HG02885 (cell line): ENCODE measurements at regions not wholly inside any gene's neighbourhood (a gene's known extent, or its start where the extent isn't known, plus 50 kb on each side); places are given as distances from the start of the nearest gene placed in this dataset.
"Not testable (repeated sequence)": the region's sequence is repeated elsewhere in the genome, so short reads cannot be mapped to it uniquely, and the experiment has no call there.

Source experiments
- ATAC-seq: cut with Tn5 transposase; IDR thresholded peaks from one replicate; pipeline ENCODE4 v1.9.1; 2021; ENCODE audit warnings: mild to moderate bottlenecking; ENCODE audit not compliant: unreplicated experiment, poor library complexity

DNA sequence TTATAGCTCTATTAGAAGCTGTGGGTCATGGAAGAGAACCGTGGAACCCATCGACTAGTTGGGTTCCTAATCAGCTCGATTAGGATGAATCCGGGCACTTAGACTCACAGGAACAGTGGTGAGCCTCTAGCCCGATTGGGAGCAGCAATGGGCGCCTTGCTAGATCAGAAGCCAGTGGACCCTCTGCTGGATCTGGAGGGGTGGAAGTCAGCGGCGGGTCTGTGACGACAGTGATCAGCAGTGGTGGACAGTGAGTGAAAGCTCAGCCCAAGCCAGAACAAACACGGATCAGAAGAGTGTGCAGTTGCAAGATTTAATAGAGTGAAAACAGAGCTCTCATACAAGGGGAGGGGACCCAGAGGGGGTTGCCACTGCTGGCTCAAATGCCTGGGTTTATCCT is 1170.2 kb downstream of the OTOL1 start:
- no peak for ATAC-seq

DNA sequence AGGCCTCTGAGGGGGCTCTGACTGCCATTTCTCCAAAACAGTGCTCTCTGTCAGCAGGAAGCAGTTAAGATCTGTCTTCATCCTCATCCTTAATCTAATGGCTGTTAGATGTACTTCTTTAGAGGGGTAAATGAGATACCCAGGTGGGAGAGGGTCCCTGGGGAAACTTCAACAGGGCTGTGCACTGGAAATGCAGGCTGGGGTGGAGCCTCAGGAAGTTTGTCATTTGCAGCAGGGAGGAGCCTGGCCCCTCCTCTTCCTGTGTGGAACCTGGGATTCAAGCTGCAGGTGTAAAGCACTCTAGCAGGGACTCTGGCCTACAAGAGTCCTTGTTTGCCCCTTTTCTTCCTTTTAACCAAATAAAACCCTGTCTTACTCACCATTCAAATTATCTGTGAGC is 1173.6 kb downstream of the OTOL1 start:
- no peak for ATAC-seq

DNA sequence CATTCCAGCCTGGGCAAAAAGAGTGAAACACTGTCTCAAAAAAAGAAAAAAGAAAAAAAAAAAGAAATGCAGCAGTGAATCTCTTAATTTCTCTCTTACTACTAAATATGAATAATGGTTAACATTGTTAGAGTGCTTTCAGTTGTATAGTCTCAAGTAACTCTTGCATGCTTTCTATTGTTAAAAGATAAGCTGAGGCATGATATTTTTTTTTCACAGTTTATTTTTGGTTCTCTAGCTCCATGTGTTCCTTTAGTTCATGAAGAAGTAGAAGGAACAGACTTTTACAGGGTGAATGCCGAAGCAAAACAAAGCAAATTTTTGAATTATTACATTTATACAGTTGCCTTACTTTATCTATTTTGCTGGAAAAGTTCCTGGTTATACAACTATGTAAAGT is 1180.9 kb downstream of the OTOL1 start:
- ATAC-seq: no peak

- ATAC-seq: no peak
Observed at GRCh38 chr3:162678941-162679340, 1182.3 kb downstream of the OTOL1 start.

- ATAC-seq: no peak
Observed at GRCh38 chr3:162684260-162684659, 1187.7 kb downstream of the OTOL1 start.

GRCh38 chr3:162699291-162699690 is 1202.7 kb downstream of the OTOL1 start:
- no peak for ATAC-seq

- ATAC-seq: no peak
Observed at GRCh38 chr3:162701211-162701610, 1204.6 kb downstream of the OTOL1 start.

- ATAC-seq: no peak
Observed at GRCh38 chr3:162702768-162703385, 1206.3 kb downstream of the OTOL1 start.

DNA sequence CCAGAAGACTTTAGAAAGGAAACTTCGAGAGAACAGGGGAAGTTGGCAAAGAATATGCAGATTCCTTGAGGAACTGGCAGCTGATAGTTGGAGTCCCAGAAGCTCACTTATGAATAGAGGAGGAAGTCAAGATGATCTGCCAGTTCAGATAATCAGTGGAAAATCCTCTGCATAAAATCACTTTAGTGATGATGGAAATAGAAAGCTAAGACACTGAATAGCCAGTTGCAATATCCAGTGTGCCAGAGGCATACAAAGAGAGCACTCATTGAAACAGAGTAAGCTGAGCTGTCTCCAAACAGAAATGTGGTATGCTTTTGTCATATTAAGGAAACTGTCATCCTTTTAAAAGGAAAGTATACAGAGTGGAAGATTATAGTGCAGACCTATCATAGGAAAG is 1207.6 kb downstream of the OTOL1 start:
- no peak for ATAC-seq

DNA sequence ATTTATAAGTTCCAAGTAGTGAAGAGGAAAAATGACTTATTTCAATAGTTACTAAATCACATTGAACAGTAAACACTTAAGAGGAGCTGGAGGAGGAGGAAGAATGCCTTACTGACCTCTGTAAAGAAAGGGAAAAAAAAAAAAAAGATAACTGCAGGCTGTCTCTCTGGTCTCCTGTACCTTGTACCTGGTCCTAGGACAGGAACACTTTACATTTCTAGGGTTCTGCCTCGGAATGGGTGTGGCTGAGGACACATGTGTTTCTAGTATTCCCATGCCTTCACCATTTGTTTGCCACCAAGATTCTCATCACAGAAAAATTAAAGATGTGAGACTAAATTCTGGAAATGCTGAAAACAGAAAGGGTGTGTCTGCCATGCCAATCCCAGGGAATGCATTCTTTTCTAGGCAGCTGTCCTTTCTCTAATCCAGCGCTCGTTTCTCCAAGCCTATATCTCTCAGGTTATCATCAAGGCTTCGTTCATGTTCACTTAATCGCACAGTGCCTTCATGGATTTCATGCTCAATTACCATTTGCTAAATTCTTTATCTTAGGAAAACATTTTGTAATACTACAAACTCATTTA is 1208.3 kb downstream of the OTOL1 start:
- no peak for ATAC-seq

DNA sequence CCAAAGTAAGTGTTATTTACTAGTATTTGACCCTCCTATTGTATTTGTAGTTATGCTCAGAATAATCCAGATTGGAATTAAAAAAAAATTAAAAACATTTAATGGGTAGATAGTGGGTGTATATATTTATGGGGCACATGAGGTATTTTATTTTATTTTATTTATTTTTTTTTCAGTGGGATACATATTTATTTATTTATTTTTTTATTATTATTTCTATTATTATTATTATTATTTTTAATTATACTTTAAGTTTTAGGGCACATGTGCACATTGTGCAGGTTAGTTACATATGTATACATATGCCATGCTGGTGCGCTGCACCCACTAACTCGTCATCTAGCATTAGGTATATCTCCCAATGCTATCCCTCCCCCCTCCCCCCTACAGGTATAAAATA is 1211.8 kb downstream of the OTOL1 start:
- ATAC-seq: not testable (repeated sequence)

DNA sequence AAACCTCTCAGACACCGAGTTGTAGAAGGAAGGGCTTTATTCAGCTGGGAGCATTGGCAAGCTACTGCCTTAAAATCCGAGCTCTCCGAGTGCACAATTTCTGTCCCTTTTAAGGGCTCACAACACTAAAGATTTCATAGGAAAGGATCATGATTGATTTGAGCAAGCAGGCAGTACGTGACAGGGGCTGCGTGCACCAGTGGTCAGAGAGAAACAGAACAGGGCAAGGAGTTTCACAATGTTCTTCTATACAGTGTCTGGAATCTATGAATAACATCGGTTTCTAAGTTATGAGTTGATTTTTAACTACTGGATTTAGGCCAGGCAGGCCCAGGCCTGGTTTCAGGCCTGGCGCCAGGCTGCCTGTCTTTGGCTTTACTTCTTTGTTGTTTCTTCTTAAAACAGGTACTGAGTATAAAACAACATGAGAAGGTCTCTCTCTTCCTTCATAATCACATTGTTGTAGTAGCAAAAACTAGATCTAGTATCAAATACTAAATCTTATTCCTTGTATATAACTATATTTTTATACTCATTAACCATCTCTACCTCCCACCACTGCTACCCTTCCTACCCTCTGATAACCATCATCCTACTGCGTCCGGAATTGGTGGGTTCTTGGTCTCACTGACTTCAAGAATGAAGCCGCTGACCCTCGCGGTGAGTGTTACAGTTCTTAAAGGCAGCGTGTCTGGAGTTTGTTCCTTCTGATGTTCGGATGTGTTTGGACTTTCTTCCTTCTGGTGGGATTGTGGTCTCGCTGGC is 1212.5 kb downstream of the OTOL1 start:
- not testable (repeated sequence) for ATAC-seq

GRCh38 chr3:162710332-162711112 is 1213.9 kb downstream of the OTOL1 start:
- no peak for ATAC-seq

- not testable (repeated sequence) for ATAC-seq
Observed at GRCh38 chr3:162717074-162717473, 1220.5 kb downstream of the OTOL1 start.

DNA sequence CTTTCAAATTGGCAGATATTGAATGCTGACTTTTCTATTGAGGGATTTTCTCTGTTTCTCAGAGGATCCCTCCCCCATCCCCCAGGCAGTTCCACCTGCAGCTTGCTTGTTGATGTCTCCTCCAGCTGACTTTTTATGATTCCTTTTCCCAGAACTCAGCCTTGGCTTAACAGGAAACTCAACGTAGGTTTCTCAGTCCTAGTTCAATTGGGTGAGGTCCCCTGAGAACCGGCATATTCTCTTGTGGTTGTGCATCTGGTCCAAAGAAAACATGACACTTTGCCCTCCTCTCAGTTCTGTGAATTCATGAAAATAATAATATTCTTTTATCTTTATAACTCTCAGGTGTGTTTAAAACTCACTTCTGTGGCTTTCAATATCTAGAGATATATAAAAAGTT is 1222.1 kb downstream of the OTOL1 start:
- ATAC-seq: no peak

DNA sequence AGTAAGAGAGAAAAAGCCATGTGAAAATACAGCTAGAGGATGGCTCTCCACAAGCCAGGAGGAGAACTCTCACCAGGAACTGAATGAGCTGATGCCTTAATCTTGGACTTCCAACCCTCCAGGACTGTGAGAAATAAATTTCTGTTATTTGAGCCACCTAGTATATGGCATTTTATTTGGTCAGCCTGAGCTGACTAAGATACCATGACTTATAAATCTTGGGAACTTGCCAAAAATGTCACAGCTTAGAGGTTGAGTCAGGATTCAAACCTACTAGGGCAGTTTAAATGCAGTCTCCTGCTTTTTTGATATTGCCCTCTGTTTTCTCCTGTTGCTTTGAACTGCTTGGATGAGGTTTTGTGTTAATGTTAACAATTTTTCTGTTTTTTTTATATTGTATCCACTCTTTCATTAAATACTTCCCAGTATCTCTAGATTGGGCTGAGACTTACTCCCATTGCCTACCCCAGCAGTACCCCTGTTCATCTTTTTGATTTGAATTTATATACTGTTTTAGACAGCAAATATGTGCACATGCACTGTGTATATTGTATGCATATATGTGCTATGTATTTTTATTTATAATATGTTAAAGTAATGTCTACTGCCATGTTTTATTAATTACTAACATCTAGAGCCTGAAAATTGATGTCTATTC is 1223.2 kb downstream of the OTOL1 start:
- no peak for ATAC-seq

DNA sequence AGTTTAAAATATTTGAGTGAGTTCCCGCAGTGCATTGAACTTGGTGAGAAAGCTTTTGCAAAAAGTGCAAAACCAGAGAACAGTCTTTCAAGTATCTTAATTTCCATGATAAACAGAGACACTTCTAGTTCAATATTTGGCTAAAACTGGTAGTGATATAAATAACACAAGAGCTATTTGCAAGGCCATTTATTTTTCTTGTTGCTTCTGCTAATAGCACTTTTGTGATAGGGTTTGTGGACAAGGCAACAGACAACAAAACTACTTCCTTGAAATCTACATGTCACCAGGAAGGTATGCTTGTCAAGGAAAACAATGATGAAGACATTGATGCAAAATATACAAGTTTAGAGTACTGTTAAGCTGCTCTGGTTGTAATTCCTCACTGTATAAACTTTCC is 1225.1 kb downstream of the OTOL1 start:
- ATAC-seq: no peak

DNA sequence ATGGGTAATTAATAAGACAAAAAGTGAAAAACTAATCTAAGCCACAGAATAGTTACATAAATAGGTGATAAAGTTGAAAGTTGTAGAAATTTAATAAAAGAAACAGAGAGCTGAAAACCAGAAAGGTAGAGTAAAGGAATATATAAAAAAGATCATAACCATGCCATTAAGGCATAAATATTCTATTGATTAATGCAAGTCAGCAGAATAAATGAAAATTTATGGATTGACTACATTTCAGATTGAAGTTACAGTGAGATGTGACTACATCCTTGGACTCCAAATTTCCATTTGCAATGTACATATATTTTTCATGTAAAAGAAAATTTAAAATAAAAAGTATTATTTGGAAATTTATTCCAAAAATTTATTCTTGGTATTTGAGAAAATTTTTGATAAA is 1225.7 kb downstream of the OTOL1 start:
- ATAC-seq: no peak

DNA sequence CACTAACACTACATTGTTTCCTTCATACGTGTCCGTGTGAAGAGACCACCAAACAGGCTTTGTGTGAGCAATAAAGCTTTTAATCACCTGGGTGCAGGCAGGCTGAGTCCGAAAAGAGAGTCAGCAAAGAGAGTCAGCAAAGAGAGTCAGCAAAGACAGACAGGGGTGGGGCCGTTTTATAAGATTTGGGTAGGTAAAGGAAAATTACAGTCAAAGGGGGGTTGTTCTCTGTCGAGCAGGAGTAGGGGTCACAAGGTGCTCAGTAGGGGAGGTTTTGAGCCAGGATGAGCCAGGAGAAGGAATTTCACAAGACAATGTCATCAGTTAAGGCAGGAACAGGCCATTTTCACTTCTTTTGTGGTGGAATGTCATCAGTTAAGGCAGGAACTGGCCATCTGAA is 1226.2 kb downstream of the OTOL1 start:
- ATAC-seq: not testable (repeated sequence)

DNA sequence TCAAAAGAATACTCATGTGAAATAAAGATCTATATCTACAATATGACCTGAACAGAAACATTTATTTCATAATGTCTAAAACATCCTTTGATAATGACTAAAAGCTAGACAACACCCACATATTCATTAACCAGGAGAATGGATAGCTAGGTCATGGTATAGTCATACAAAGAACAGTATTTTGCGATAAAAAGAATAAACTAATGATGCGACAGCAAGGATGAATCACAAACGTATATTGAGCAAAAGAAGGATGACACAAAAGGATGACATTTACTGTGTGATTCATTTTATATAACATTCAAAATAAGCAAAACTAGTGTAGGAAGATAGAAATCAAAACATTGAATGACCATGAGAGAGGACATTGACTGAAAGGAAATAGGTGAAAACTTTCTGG is 1233.1 kb downstream of the OTOL1 start:
- no peak for ATAC-seq
